Kidney (tissue), 13 donors: ENCODE measurements at regions not wholly inside any gene's neighbourhood (a gene's known extent, or its start where the extent isn't known, plus 50 kb on each side); places are given as distances from the start of the nearest gene placed in this dataset.

Experiments
- DNase-seq, 5 donors: peaks; one replicate each; pipeline ENCODE4 v3.0.0-alpha.2; 2013 to 2020
- FAIRE-seq: peaks from 2 replicates; lab custom pipeline; 2012; peaks lifted over from hg19 to GRCh38; lab: Jason Lieb, UNC
- H3K27ac ChIP-seq, 2 donors: one replicate each; pipeline ENCODE4 v1.7.0; 2013; ENCODE audit warnings: low read depth in 2 of 2, low read length in 2 of 2, inconsistent platforms in 1 of 2
- H3K27me3 ChIP-seq: one replicate; pipeline ENCODE4 v1.7.1; 2013; ENCODE audit warnings: low read length, inconsistent platforms; ENCODE audit not compliant: control insufficient read depth, insufficient read depth
- H3K36me3 ChIP-seq, 3 donors: one replicate each; pipeline versions ENCODE4 v1.7.0 to v1.7.1; 2013; ENCODE audit warnings: low read length in 3 of 3, control low read depth in 1 of 3, inconsistent platforms in 1 of 3; ENCODE audit not compliant: insufficient read depth in 3 of 3, control insufficient read depth in 2 of 3
- H3K4me1 ChIP-seq, 3 donors: one replicate each; pipeline versions ENCODE4 v1.7.0 to v1.7.1; 2013; ENCODE audit warnings: low read length in 3 of 3, inconsistent platforms in 1 of 3, low read depth in 1 of 3; ENCODE audit not compliant: control insufficient read depth in 2 of 3, insufficient read depth in 2 of 3
- H3K4me3 ChIP-seq, 3 donors: one replicate each; pipeline versions ENCODE4 v1.7.0 to v1.8.1; 2013; ENCODE audit warnings: low read length in 3 of 3, control low read depth in 1 of 3, inconsistent platforms in 1 of 3
- H3K9ac ChIP-seq, 3 donors: one replicate each; pipeline versions ENCODE4 v1.7.0 to v1.7.1; 2013; ENCODE audit warnings: low read length in 3 of 3, control low read depth in 1 of 3, inconsistent platforms in 1 of 3
- H3K9me3 ChIP-seq, 3 donors: one replicate each; pipeline versions ENCODE4 v1.7.0 to v1.7.1; 2013; ENCODE audit warnings: low read length in 3 of 3, control low read depth in 1 of 3, inconsistent platforms in 1 of 3; ENCODE audit not compliant: control insufficient read depth in 2 of 3, insufficient read depth in 1 of 3
- CTCF ChIP-seq: IDR thresholded peaks from 3 replicates; pipeline ENCODE4 v1.5.1; 2012; ENCODE audit warnings: mild to moderate bottlenecking, moderate library complexity, borderline replicate concordance; ENCODE audit not compliant: insufficient read depth; ENCODE audit errors: extremely low read depth
- intact Hi-C: fragments of 100-400 bp; cut with DNase I; formaldehyde crosslinking; loops from one replicate; pipeline ENCODE4 v1.11.1; 2022
- donor health status: control.
- donor health status: control.
- donor health status: control.
- donor health status: control.
- donor health status: control.
- donor health status: DM: yes; HTN: yes; CAD: no.
- donor health status: Normal renal cell carcinoma (clear cell type).

DNA sequence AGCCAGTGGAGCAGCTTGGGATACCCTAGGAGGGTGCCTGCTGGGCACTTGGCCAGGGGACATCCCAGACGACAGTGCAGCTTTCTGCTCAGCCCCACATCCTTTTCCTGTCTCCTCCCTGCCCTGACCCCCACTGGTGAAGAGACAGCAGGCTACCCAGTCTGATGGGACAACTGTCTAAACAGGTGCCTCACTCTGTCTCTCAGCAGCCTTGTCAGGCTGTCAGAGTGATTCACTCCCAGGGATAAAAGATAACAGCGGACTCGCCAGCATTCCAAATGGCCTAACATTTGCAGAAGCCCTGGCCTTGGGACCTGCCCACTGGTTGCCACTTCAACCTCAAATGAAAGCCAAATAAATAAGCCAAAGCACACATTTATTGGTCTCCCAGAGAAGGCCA, 318.6 kb upstream of the PLET1 start:
- intact Hi-C loops, result no loop called here
- Histone ChIP-seq H3K9me3 (no peaks in the 10 kb centered on the region), H3K9ac (no peak overlapping the region), H3K36me3 (no peaks in the 10 kb centered on the region), H3K27ac (no peak overlapping the region), H3K27me3 (no peaks in the 10 kb centered on the region), H3K4me3 (no peak overlapping the region), H3K4me1 (no peaks in the 10 kb centered on the region)
- FAIRE-seq (no peak), DNase-seq (no peak)
- TF ChIP-seq CTCF, result no peak

DNA sequence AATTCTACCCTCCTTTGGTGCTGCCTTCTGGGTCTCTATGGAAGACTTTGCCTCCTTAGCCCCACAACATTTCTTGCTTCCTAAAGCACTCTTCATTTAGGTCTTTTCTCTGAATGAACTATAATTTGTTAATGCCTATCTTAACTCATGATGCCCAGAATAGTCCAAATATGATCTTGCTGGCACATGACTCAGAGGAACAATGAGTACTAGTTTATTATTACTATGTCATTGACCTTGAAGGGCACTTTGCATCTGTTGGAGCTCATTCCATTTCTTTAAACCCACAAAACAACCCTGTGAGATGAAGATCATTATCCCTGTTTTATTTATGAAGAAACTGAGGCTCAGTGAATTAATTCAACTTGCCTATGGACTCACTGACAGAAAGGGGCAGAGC, 320.2 kb upstream of the PLET1 start:
- Histone ChIP-seq H3K9me3 (no peaks in the 10 kb centered on the region), H3K27me3 (no peaks in the 10 kb centered on the region), H3K4me1 (no peaks in the 10 kb centered on the region), H3K27ac (no peak overlapping the region), H3K9ac (no peak overlapping the region), H3K36me3 (no peaks in the 10 kb centered on the region), H3K4me3 (no peak overlapping the region)
- no peak for TF ChIP-seq CTCF
- intact Hi-C loops, result loop anchor here (10.0 kb wide), 1 partner anchor 714 kb away; no protein-coding TSS in a partner anchor
- FAIRE-seq, result no peak
- no peak for DNase-seq

- no peak overlapping the region for H3K9ac ChIP-seq
- no peak for DNase-seq
- TF ChIP-seq CTCF, result no peak
- intact Hi-C loops, result loop anchor here (10.0 kb wide), 1 partner anchor 713 kb away; no protein-coding TSS in a partner anchor
- H3K27ac ChIP-seq, result no peak overlapping the region
- no peak overlapping the region for H3K4me3 ChIP-seq
- no peaks in the 10 kb centered on the region for H3K4me1 ChIP-seq
- no peaks in the 10 kb centered on the region for H3K27me3 ChIP-seq
- H3K36me3 ChIP-seq, result no peaks in the 10 kb centered on the region
- H3K9me3 ChIP-seq, result no peaks in the 10 kb centered on the region
- FAIRE-seq, result no peak
Measured at GRCh38 chr11:112581747-112582146, 321.1 kb upstream of the PLET1 start.

GRCh38 chr11:112582366-112582765, 321.7 kb upstream of the PLET1 start:
- DNase-seq (no peak), FAIRE-seq (no peak)
- Histone ChIP-seq H3K9me3 (no peaks in the 10 kb centered on the region), H3K27ac (no peak overlapping the region), H3K27me3 (no peaks in the 10 kb centered on the region), H3K4me1 (no peaks in the 10 kb centered on the region), H3K9ac (no peak overlapping the region), H3K4me3 (no peak overlapping the region), H3K36me3 (no peaks in the 10 kb centered on the region)
- no peak for TF ChIP-seq CTCF
- intact Hi-C loops, result loop anchor here (10.0 kb wide), 1 partner anchor 712 kb away; no protein-coding TSS in a partner anchor
